NCI-H1048 (cell line): ENCODE measurements at regions not wholly inside any gene's neighbourhood (a gene's known extent, or its start where the extent isn't known, plus 50 kb on each side); places are given as distances from the start of the nearest gene placed in this dataset.
"Not testable (repeated sequence)": the region's sequence is repeated elsewhere in the genome, so short reads cannot be mapped to it uniquely, and the experiment has no call there.

Experiments
- DNase-seq: peaks from one replicate; lab custom pipeline; 2025; lab: John Stamatoyannopoulos, UW

DNA sequence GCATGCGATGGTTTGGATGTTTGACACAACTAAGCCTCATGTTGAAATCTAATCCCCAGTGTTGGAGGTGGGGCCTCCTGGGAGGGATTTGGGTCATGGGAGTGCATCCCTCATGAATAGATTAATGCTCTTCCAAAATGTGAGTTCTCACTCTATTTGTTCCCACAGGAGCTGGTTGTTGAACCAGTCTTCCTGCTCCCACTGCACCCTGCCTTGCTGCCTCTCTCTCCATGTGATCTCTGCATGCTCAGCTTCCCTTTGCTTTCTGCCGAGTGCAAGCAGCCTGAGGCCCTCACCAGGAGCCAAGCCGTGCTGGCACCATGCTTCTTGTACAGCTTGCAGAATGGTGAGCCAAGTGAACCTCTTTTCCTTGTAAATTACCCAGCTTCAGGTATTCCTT is 206.8 kb downstream of the VAPA start:
- DNase-seq, result no peak

DNA sequence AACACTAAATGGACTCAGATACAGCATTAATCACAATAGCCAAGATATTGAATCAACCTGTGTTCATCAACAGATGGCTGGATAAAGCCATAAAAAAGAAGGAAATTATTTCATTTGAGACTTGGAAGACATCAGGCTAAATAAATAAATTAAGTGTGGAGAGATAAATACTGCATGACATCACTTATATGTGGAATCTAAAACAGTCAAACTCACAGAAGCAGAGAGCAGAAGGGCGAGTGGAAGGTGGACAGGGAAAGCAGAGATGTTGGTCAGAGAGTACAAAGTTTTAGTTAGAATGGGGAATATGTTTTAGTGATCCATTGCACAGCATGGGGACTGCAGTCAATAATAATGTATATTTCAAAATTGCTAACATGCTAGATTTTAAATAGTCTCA is 207.2 kb downstream of the VAPA start:
- DNase-seq, result no peak

DNA sequence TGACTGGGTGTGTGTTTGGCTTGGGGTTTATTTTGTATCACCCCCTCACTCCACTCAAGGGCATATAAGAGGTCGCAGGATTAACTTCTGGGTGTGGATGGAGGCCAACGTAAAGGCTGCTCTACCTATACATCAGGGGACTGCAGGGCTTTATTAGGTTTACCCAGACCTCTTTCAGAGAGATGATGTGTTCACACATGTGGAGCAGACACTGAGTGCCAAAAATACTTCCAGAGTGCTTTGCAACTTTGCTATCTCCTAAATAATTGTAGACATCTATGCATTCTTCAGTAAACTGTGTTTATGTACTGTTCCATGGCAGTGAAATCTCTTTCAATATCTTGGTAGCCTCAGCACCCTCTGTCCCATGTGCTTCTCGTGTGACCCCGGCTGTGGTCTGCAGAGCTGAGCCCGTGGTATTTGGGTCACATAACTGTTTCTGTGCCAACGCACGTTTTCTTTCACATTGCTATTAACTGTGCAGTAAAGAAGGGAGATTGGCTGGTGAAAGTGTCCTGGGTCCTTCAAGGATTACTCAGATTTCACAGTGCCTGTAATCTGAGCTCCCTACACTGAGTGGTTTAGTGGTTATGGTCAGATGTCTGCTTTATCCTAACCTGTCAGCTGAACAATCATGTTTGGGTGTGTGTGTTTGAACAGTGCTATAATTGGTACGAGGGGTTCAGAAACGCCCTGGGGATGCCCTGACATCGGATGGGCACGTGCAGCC is 208.1 kb downstream of the VAPA start:
- DNase-seq, result no peak

DNA sequence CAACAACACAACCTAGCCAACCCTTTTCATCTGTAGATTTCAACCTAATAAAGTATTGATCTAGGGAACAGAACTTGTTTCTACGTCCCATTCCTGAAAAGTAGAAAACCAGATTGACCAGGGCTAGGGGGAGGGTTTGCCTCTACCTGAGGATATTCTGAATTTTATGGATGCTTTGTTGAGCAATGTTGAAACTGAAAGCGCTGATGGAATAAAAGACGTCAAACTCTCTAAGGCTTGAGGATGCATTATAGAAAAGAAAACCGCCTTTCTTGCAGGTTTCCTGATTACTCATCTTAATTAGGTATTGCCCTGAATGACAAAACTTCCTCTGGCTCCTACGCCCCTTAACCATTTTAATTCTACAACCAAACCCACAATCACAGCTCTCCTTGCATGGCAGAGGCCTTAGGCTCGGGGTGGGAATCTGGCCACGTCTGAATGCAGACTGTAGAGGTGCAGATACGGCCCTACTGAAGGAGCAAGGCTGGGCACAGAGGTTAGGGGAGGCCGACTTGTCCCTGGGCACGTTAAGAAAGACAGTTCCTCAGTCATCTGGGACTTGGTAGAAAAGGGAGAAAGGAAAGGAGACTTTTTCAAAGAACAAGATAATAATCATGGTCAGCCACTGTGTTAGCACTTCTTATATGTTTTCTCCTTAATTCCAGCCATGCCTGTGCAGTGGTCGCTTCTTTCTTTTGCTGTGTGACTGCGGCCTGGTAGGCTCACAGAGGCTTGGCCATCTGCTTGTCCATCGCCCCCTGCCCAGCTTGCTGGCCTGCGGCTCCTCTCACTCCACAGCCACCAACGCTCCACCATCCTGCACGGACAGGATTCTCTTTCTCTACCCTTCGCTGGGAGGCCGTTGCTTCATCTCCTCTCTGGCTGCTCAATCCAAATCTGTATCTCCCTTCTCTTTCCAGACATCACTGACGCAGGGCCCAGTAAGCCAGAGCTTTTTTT is 209.5 kb downstream of the VAPA start:
- no peak for DNase-seq

DNA sequence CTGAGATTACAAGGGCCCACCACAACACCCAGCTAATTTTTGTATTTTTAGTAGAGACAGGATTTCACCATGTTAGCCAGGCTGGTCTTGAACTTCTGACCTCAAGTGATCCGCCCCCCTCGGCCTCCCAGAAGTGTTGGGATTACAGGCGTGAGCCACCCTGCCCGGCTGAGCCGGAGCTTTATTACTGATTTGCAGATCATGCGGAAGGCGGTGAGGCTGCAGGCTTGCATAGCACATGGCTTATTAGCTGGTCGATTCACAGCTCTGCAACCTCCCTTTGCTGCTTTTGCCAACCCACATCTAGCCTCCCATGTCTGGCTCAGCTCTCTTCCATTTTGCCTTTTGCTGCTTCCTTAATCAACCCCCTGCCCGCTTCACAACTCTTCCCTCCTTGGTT is 210.3 kb downstream of the VAPA start:
- no peak for DNase-seq

DNA sequence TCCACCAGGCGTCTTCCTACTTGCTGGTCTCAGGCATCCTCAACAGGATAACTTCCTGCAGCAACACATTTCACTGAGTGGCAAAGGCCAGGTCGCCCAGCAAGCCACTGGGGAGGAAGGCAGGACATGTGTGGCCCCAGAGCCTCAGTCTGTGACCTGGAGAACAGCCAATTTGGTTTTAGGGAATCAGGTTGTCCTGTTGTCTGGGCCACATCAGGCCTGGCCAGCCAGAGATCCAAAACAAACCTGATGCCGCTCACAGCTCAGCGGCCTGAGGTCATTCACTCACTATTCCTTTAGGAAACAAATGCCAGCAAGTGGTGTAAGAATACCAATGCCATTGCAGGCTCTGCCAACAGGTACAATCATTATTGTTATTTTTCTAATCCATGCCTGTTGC is 210.7 kb downstream of the VAPA start:
- no peak for DNase-seq

DNA sequence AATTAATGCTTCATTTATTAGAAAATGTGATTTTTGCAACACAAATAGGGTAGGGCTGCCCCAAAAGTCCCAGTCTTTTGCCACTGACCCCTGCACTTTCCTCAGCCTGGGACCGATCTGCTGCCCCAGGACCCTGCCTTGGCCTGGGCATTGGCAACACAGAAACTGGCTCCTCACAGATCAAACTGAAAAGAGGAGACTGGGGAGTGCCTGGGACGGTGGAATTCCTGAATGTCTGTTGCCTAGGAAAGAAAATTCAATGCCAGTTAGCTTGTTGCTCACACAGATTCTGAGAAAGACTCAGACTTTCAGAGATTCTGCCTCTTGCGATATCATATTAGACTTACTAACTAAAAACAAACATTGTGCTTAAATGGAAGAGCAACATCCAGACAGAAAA is 211.2 kb downstream of the VAPA start:
- DNase-seq, result no peak

DNA sequence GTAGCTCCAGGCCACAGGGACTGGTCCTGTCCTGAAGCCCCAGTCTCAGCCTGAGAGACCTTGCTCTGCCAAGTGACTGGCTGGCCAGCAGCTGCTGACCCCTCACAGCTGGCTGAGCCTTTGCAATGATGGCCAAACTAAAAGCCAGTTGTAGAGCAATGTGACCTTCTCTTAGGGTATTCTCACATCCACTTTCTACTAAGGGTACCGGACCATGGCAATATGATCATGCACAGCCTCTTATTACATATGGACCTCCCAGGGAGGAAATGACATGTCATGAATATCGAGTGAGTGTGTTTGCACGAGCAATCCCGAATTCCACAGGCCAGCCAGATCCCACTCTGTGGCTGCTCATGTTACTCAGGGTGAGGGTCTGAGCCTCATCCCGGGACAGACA is 213.9 kb downstream of the VAPA start:
- no peak for DNase-seq

DNA sequence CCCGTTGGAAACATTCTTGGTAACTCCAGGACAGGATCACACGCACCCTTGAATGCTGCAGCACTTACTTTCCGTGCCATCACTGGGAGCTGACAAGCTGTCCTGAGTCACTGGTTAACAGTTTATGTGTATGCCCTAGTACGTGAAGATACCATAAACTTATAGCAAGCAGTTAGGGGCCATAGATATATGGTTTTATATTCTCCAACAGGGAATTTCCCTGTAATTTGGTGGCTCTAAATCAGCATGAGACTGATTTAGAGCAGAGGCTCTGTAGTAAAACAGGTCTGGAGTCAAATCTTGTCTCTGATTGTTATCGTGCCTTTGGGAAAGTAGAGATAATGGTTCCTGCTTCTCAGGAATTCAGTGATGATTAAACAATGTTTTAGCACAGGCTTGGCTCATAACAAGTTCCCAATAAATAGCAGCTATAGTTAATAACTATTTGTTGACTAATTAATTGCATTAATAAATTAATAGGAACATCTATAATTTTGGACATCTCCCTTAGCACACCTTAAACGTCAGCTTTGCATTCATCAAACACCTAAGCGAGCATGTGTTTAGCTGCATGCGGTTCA is 215.2 kb downstream of the VAPA start:
- DNase-seq, result no peak

DNA sequence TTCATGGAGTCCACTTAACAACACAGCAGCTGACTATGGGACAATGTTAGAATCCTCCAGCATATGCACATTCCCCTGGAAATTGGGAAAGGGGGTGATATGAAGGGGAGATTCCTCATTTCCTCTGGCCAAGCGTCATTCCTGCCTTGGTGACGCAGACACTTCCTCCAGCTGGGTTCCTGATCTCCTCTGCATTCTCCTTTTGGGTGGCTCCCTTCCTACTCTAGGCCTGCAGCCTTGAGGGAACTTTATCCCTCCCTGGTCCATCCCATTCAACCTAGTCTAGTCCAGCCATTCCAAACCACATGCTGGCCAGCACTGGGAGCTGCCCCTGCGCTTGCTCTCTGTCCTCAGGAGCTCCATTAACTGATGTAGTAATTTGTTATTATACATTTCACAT is 216.8 kb downstream of the VAPA start:
- DNase-seq, result no peak

DNA sequence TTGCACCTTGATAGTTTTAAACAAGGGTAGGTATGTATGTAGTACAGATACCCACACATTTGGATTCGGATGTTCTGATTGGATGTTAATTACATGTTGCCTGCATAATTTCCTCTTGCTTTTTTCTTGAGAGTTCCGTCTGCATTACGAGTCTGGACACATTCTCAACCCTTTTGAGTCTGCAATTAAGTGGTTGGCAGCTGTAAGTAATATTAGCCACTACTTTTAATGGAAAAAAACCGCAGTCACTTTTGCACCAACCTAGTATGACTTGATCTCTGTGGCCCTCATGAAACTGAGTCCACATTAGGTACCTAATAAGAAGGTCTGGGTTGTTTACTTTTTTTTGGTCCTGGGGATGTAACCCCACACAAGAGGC is 217.3 kb downstream of the VAPA start:
- DNase-seq, result no peak

DNA sequence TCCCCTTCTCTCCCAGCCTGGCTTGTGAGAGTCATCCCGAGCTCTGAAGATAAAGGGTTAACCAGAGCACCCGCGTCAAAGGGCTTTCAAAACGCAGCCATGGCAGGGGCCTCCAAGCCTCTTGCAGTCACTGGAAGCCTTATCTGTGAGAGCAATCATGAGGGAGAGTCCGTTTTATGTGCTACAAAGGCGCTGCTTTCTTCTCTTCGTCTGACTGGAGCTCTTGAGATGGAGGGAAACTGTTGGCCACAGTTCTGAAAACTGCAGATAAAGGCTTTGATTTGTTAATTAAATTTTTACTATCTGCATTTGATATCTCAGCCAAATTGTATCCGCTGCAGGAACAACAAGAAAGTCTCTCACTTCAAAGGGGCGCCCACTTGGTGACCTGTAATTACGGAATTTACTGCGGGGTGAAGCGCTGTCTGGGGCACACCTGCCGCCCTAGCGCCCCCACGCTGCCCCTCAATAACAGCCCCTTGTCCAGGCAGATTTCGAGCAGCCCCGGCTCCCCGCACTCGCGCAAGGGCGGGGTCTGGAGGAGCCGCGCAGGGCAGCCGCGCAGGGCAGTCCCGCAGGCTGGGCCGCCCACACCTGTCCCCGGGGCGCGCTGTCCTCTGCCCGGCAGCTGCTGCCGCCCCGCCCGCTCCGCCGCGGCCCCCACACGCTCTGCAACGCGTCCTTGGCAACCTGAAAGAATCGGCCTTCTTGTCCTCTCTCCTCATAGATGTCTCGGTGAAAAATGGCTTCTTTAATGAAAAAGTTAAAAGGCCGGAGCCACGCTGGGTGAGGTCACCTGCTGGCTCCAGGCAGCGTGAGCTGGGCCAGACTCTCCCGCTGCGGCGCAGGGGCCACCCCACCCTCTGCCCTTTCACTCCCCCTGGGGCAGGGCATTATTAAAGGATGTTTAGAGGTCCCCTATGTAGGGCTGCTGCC is 217.9 kb downstream of the VAPA start:
- no peak for DNase-seq

DNA sequence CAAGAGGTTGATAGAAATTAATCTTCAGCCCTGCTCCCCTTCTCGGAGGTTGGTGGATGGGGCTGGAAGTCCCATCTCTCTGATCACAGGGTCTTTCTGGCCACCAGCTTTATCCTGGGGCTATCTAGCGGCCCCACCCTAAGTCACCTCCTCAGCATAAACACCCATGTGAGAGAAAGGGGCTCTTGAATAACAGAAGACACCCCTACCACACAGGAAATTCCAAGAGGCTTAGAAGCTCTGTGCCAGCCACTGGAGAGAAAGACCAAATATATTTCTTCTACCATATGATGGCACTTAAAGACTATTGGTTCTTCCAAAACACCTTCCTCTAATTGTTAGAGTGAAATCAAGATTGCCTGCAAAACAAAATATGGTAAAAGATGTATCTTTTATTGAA is 219.7 kb downstream of the VAPA start:
- no peak for DNase-seq

DNA sequence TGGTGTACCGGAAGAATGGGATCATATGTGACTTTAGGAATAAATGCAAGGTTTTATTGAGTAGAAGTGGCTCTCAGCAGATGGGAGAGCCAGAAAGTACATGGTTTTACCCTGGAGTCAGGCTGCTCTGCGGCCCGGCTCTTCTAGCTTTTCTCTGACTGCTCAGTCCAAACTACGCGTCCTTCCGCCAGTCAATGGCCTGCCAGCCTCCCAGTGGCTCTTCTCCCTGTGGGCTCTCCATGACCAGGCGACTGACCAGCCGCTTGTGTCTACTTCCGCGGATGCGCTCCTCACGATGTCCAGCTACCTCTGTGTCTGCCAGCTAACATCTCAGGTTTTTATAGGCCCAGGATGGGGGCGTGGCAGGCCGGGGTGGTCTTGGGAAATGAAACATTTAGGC is 220.4 kb downstream of the VAPA start:
- DNase-seq, result no peak

DNA sequence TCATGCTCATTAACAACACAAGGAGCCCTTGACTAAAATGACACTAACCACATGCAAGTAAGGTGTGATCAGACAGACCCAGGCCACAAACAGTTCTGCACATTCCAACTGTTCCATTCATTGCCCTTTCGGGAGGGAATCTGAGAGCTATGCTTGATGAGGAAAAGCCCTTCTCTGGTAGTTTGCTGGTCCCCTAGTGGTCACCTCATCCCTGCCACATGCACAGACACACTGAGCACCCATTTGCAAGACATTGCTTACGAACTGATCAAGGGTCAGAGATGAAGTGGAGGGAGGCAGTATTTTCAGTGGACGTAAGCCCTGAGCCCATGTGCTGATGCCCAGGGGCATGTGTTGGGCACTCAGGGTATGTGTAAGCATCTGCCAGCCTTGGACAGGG is 220.9 kb downstream of the VAPA start:
- DNase-seq, result not testable (repeated sequence)

DNA sequence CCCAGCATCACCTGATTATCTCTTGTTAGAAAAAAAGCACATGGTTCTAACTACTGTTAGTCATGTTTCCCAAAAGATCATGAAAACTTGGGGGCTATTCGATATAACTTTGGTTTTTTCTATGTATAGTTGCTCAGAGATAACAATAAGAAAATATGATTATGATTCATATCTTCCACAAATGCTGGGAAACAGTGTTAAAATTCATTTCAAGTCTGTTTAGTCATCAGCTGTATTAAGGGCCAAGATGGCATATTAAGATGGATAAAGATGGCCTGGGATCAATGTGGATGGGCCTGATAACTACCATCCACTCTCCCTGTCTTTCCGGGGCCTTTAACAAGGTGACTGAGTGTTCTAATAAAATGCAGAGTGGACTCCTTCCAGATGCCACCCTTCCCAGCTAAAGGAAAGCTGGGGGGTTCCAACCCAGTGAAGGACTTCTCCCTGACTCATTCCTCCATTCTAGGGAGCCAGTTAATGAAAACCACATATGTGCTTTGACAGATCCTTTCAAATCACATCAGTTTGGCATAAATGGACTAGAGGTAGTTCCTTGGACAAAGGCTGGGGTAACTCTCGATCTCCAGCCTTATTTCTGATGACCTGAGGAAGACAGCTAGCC is 221.6 kb downstream of the VAPA start:
- DNase-seq, result no peak

DNA sequence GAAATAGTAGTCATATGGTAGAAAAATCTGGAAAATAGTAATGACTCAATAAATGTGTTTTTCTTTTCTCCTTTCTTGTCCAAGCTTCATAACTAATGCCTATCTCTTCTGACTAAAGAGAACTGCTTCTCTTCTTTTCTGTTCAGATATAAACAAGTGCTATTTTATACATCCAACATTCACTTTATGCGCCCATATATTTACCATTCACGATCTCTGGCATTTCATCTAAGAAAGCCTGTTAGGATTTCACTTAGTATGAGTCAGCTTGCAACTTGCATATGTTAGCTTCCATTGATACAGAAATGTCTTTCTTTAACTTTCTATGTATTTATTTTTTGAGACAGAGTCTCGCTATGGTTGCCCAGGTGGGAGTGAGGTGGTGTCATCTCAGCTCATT is 224.9 kb downstream of the VAPA start:
- no peak for DNase-seq

DNA sequence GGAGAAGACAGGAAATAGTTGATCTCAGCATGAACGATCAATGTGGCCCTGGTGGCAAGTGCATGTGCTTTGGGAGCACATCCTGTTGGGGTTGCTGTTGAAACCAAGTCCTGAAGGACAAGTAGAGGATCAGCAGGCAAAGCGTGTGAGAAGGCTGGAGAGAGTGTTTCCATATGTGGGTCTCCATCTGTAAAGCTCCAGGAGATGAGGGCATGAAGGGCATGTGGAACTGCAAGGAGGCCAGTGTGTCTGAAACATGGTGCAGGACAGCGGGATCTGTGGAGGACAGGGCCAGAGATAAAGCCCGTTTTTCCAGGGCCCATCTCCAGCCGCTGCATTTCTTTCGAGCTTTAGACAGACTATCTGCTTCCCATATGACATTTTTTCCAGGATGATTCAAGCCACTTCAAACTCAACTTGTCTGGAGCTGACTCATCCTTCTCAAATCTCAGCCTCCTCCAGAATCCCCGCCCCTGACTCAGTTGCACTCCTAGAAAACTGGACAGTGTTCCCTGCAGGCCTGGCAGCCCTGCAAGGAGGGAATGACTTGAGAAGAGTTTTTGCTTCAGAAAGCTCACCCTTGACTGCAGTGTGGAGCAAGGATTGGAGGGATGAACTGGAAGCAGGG is 226.1 kb downstream of the VAPA start:
- no peak for DNase-seq

DNA sequence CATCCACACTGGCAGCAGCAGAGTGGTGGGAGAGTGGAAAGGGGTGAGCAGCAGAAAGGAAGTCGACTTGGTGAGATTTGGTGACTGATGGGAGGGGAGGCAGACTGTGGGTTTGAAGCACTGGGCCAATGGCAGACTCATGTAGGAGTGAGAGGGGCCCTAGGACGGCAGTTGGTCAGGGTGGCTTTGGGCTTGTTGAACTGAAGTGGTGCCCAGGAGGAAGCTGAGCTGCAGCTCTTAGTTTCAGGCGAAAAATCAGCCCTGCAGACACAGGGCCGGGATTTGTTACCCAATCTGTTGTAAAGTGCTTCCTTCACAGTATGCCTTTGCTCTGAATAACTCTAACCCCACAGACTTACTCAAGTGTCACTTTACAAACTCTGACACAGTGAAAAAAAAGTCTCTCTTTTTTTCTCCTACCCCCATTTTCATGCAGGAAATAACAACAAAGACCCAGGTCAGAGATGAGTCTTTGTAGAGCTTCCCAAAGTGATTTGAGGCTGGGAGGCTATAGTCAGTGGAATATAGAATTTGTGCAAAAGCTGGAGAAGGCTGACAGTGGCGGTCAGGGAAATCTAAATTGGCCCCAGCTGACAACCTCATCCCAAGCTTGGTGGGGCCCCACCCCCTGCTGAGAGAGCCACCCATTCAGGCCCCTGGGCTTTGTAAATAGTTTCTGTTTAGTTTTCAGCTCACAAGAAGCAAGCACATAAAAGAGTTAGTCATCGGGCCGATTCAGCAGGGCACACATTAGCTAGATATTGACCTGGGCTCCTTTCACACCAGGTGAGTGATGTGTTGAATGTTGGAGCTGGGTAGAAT is 226.9 kb downstream of the VAPA start:
- DNase-seq, result no peak

DNA sequence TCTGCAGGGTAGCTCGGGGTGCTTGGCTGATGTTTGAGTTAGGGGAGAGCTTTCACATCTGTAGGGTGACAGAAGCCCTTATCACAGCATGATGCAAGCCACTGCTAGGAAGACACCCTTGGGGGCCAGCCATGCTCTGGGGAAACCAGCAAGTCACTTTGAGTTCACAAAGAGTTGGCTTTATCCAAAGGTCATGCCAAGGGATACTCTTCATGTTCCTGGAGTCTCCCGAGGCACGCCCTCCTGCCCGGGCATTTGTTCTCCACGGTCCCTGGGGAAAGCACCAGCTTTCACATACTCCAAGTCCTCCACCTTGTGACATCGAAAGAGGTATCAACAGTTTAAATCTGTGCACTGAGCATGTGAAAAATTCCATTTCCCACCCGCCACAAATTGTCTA is 227.7 kb downstream of the VAPA start:
- DNase-seq, result no peak
